Osteoblast (primary cell): ENCODE measurements at regions not wholly inside any gene's neighbourhood (a gene's known extent, or its start where the extent isn't known, plus 50 kb on each side); places are given as distances from the start of the nearest gene placed in this dataset.

ENCODE experiments used
- DNase-seq: peaks from one replicate; pipeline ENCODE4 v3.0.0; 2011; ENCODE audit warnings: low spot score, mixed read lengths; ENCODE audit not compliant: insufficient read length; ENCODE audit errors: missing footprints
- H2AFZ ChIP-seq: 2 replicates; pipeline ENCODE4 v1.6.0; 2011; ENCODE audit warnings: mild to moderate bottlenecking, low read length
- H3K27ac ChIP-seq: 2 replicates; pipeline ENCODE4 v1.5.1; 2011; ENCODE audit warnings: mild to moderate bottlenecking, low read depth, low read length, moderate library complexity
- H3K27me3 ChIP-seq: 2 replicates; pipeline ENCODE4 v1.6.0; 2012; ENCODE audit warnings: mild to moderate bottlenecking, control low read depth, inconsistent platforms, low read length, moderate library complexity; ENCODE audit not compliant: insufficient read depth
- H3K36me3 ChIP-seq: 2 replicates; pipeline ENCODE4 v1.5.1; 2011; ENCODE audit warnings: mild to moderate bottlenecking, low read length, control low read depth, moderate library complexity; ENCODE audit not compliant: insufficient read depth
- H3K4me1 ChIP-seq: 2 replicates; pipeline ENCODE4 v1.5.1; 2011; ENCODE audit warnings: mild to moderate bottlenecking, low read length, control low read depth, moderate library complexity; ENCODE audit not compliant: insufficient read depth
- H3K4me2 ChIP-seq: 2 replicates; pipeline ENCODE4 v1.6.0; 2011; ENCODE audit warnings: mild to moderate bottlenecking, low read length; ENCODE audit not compliant: insufficient read depth
- H3K4me3 ChIP-seq: fragments of 200-600 bp; sonication (generic); 3 replicates; pipeline ENCODE4 v1.5.1; 2012; ENCODE audit warnings: mild to moderate bottlenecking, low read length, inconsistent platforms; ENCODE audit not compliant: insufficient read depth
- H3K79me2 ChIP-seq: 2 replicates; pipeline ENCODE4 v1.6.0; 2012; ENCODE audit warnings: mild to moderate bottlenecking, low read length, control low read depth, inconsistent platforms; ENCODE audit not compliant: insufficient read depth
- H3K9me3 ChIP-seq: 2 replicates; pipeline ENCODE4 v1.5.1; 2011; ENCODE audit warnings: low read depth, low read length, control low read depth
- H4K20me1 ChIP-seq: 2 replicates; pipeline ENCODE4 v1.6.0; 2012; ENCODE audit warnings: mild to moderate bottlenecking, low read length, control low read depth; ENCODE audit not compliant: insufficient read depth
- TF ChIP-seq, protein P1 (sequence below): IDR thresholded peaks from 2 replicates; pipeline ENCODE4 v1.5.1; 2011; ENCODE audit warnings: mild to moderate bottlenecking, low read depth, low read length, moderate library complexity; ENCODE audit errors: extremely low read depth

DNA sequence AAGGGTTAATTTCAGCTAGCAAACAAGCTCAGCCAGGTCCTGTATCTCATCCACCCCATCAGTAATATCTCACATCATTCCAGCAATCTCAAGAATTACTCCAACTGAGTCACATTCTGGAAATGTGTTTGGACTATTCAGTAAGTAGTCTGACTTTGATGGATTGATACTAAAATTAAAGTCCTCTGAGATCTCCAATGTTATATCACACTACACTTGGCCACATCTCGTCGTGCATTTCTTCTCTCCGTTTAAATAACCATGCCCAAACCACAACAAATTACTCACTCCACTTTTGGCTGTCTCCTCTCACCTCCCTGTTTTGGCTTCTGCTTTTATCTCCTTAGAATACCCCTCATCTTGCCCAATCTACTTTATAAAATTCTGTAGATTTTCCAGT is 292.2 kb downstream of the PYDC2 start:
- no peak overlapping the region for H3K4me2 ChIP-seq
- H2AFZ ChIP-seq, result no peak overlapping the region
- TF ChIP-seq, protein P1, sequence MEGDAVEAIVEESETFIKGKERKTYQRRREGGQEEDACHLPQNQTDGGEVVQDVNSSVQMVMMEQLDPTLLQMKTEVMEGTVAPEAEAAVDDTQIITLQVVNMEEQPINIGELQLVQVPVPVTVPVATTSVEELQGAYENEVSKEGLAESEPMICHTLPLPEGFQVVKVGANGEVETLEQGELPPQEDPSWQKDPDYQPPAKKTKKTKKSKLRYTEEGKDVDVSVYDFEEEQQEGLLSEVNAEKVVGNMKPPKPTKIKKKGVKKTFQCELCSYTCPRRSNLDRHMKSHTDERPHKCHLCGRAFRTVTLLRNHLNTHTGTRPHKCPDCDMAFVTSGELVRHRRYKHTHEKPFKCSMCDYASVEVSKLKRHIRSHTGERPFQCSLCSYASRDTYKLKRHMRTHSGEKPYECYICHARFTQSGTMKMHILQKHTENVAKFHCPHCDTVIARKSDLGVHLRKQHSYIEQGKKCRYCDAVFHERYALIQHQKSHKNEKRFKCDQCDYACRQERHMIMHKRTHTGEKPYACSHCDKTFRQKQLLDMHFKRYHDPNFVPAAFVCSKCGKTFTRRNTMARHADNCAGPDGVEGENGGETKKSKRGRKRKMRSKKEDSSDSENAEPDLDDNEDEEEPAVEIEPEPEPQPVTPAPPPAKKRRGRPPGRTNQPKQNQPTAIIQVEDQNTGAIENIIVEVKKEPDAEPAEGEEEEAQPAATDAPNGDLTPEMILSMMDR, result no peak
- H3K4me3 ChIP-seq, result no peak overlapping the region
- no peaks in the 10 kb centered on the region for H4K20me1 ChIP-seq
- H3K9me3 ChIP-seq, result no peaks in the 10 kb centered on the region
- no peaks in the 10 kb centered on the region for H3K27me3 ChIP-seq
- H3K36me3 ChIP-seq, result no peaks in the 10 kb centered on the region
- H3K4me1 ChIP-seq, result no peaks in the 10 kb centered on the region
- no peaks in the 10 kb centered on the region for H3K79me2 ChIP-seq
- DNase-seq, result no peak
- no peak overlapping the region for H3K27ac ChIP-seq

DNA sequence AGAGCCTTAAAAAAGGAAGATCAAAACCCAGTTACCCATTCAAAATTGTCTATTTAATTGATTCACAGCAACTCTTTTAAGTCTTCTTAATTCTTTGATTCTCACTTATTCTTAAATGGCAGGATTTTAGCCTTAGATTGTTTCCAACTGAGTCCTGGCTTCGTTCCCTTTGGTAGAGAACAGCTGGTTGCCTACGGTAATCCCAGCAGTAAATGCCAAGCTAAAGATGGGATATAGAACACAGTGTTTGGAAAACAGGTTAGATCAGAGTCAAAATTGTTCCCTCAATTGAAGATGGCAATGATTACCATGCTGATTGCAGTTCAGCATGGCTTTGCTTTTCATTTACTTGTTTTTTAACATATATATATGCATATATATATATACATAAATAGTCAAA is 300.9 kb downstream of the PYDC2 start:
- H2AFZ ChIP-seq, result peak overlapping the region; percentile 51
- no peak for DNase-seq
- H3K79me2 ChIP-seq, result no peaks in the 10 kb centered on the region
- no peaks in the 10 kb centered on the region for H3K9me3 ChIP-seq
- H3K27ac ChIP-seq, result peak overlapping the region; percentile 12
- peaks cover 7% of the 10 kb centered on the region for H3K4me1 ChIP-seq
- no peak overlapping the region for H3K4me3 ChIP-seq
- no peaks in the 10 kb centered on the region for H4K20me1 ChIP-seq
- no peaks in the 10 kb centered on the region for H3K27me3 ChIP-seq
- TF ChIP-seq, protein P1, result no peak
- H3K36me3 ChIP-seq, result no peaks in the 10 kb centered on the region
- H3K4me2 ChIP-seq, result peak overlapping the region; percentile 50

DNA sequence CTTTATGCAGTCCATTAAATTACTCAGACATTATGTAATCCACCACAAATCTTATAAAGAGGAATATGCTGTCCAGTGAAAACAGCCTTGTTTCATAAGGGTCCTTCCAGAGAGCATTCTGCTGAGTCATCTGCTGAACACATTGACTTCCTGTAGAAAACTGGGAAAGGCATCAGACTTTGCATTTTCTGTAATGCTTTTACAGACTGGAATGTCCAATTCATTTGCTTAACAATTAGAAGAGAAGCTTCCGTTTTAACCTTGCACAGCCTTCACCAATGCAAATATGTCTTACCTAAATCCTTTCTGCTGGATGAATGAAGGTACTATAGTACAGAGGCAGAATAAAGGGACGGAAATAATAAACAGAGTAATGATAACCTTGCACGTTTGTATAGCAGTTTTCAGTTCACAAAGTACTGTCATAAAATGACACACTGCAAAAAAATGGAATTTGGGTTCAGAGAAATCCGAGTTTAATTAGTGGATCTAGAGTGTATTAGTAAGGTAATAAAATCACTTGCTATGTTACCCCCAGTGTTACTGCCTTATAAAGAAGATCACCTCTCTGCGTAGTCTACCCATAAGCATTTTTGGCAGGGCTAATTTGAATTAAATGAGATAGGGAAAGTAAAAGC is 301.5 kb downstream of the PYDC2 start:
- H3K36me3 ChIP-seq, result no peaks in the 10 kb centered on the region
- H3K4me3 ChIP-seq, result peak overlapping the region; percentile 9
- H4K20me1 ChIP-seq, result no peaks in the 10 kb centered on the region
- H2AFZ ChIP-seq, result peak overlapping the region; percentile 38
- H3K27me3 ChIP-seq, result no peaks in the 10 kb centered on the region
- DNase-seq, result no peak
- no peaks in the 10 kb centered on the region for H3K9me3 ChIP-seq
- TF ChIP-seq, protein P1, result no peak
- no peaks in the 10 kb centered on the region for H3K79me2 ChIP-seq
- H3K27ac ChIP-seq, result peak overlapping the region; percentile 1
- peaks cover 7% of the 10 kb centered on the region for H3K4me1 ChIP-seq
- H3K4me2 ChIP-seq, result peak overlapping the region; percentile 59

DNA sequence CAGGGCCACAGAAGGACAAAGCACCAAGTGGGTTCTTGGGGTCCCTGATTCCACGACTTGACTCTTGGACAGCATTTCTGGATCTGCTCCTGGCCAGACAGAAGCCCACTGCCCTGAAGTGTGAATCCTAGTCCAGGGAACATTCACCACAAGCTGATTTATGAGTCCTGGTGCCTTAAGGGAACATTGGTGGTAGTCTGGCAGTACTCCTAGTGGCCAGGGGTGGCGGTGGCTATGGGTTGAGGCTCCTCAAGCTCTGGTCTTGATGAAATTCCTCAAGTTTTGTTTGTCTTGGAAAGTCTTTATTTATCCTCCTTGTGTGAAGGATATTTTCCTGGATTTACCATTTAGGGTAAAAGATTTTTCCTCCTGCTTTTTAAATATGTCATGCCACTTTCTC is 307.5 kb downstream of the PYDC2 start:
- no peaks in the 10 kb centered on the region for H3K79me2 ChIP-seq

More for the DNA sequence above, 307.5 kb downstream of the PYDC2 start:
- Histone ChIP-seq H3K4me1 (no peaks in the 10 kb centered on the region), H3K4me3 (no peak overlapping the region), H3K27ac (no peak overlapping the region), H3K4me2 (no peak overlapping the region), H3K27me3 (no peaks in the 10 kb centered on the region), H2AFZ (no peak overlapping the region), H4K20me1 (no peaks in the 10 kb centered on the region), H3K9me3 (no peaks in the 10 kb centered on the region), H3K36me3 (no peaks in the 10 kb centered on the region)
- no peak for DNase-seq
- TF ChIP-seq, protein P1, result no peak
